ENCODE measurements at regions not wholly inside any gene's neighbourhood (a gene's known extent, or its start where the extent isn't known, plus 50 kb on each side); places are given as distances from the start of the nearest gene placed in this dataset.

DNA sequence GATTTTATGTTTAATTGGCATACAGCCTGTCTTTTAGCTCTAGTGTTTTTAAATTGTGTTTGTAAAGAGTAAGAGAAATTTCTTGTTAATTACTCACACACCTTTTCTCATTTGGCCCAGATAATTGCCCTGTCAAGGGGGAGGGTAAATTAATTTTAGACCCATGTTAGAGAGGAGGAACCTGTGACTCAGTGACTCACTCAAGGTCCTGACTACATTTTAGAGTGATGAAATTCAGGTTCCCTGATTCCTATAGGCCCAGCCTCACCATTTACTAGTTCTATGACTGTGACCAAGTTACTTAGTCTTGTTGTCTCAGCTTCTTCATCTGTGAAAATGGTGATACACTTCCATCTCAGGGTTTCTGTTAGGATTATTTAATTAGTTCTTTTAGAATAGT is 125.2 kb upstream of the DPH6 start:
- H3K9me2 ChIP-seq (ENCODE audit: insufficient read depth, low read length): no peaks in the 10 kb centered on the region
- H3K27ac ChIP-seq (ENCODE audit: low read length): no peak overlapping the region
- no peak overlapping the region for H3K4me2 ChIP-seq (ENCODE audit: low read length)
- H2AFZ ChIP-seq (ENCODE audit: low read depth, low read length): no peak overlapping the region
- H3K36me3 ChIP-seq (ENCODE audit: insufficient read depth, low read length): no peaks in the 10 kb centered on the region
- no peaks in the 10 kb centered on the region for H4K20me1 ChIP-seq (ENCODE audit: insufficient read depth)
- H3K79me2 ChIP-seq (replicated peaks; ENCODE audit: insufficient read depth, low read length): no peaks in the 10 kb centered on the region
- H3F3A ChIP-seq (ENCODE audit: insufficient read depth, low read length, poor library complexity, severe bottlenecking): no peaks in the 10 kb centered on the region
- no peaks in the 10 kb centered on the region for H3K9me3 ChIP-seq (ENCODE audit: low read length)
- no peaks in the 10 kb centered on the region for H3K27me3 ChIP-seq (ENCODE audit: insufficient read depth, low read depth, low read length)
- no peak overlapping the region for H3K9ac ChIP-seq (ENCODE audit: low read length)
- H3K4me3 ChIP-seq (ENCODE audit: low read length): no peak overlapping the region
- no peak for TF ChIP-seq EZH2 (IDR thresholded peaks at IDR 0.05; ENCODE audit: borderline replicate concordance, insufficient read depth, low read length, poor library complexity, severe bottlenecking)
- TF ChIP-seq EP300 (conservative IDR thresholded peaks at IDR 0.05; ENCODE audit: poor library complexity, severe bottlenecking): no peak
- TF ChIP-seq, protein P1, sequence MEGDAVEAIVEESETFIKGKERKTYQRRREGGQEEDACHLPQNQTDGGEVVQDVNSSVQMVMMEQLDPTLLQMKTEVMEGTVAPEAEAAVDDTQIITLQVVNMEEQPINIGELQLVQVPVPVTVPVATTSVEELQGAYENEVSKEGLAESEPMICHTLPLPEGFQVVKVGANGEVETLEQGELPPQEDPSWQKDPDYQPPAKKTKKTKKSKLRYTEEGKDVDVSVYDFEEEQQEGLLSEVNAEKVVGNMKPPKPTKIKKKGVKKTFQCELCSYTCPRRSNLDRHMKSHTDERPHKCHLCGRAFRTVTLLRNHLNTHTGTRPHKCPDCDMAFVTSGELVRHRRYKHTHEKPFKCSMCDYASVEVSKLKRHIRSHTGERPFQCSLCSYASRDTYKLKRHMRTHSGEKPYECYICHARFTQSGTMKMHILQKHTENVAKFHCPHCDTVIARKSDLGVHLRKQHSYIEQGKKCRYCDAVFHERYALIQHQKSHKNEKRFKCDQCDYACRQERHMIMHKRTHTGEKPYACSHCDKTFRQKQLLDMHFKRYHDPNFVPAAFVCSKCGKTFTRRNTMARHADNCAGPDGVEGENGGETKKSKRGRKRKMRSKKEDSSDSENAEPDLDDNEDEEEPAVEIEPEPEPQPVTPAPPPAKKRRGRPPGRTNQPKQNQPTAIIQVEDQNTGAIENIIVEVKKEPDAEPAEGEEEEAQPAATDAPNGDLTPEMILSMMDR (IDR thresholded peaks at IDR 0.05; ENCODE audit: poor library complexity, severe bottlenecking): no peak
- no peak for TF ChIP-seq MXI1 (conservative IDR thresholded peaks at IDR 0.05; ENCODE audit: poor library complexity, severe bottlenecking)
- TF ChIP-seq RAD21 (conservative IDR thresholded peaks at IDR 0.05): no peak
- no peak for TF ChIP-seq SMC3 (conservative IDR thresholded peaks at IDR 0.05; ENCODE audit: poor library complexity)
- no peak for TF ChIP-seq POLR2AphosphoS5 (IDR thresholded peaks at IDR 0.05)
- no peak for TF ChIP-seq TAF1 (IDR thresholded peaks at IDR 0.05; ENCODE audit: low read depth)
- TF ChIP-seq, protein P2, sequence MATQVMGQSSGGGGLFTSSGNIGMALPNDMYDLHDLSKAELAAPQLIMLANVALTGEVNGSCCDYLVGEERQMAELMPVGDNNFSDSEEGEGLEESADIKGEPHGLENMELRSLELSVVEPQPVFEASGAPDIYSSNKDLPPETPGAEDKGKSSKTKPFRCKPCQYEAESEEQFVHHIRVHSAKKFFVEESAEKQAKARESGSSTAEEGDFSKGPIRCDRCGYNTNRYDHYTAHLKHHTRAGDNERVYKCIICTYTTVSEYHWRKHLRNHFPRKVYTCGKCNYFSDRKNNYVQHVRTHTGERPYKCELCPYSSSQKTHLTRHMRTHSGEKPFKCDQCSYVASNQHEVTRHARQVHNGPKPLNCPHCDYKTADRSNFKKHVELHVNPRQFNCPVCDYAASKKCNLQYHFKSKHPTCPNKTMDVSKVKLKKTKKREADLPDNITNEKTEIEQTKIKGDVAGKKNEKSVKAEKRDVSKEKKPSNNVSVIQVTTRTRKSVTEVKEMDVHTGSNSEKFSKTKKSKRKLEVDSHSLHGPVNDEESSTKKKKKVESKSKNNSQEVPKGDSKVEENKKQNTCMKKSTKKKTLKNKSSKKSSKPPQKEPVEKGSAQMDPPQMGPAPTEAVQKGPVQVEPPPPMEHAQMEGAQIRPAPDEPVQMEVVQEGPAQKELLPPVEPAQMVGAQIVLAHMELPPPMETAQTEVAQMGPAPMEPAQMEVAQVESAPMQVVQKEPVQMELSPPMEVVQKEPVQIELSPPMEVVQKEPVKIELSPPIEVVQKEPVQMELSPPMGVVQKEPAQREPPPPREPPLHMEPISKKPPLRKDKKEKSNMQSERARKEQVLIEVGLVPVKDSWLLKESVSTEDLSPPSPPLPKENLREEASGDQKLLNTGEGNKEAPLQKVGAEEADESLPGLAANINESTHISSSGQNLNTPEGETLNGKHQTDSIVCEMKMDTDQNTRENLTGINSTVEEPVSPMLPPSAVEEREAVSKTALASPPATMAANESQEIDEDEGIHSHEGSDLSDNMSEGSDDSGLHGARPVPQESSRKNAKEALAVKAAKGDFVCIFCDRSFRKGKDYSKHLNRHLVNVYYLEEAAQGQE (IDR thresholded peaks at IDR 0.05; ENCODE audit: borderline replicate concordance): no peak

DNA sequence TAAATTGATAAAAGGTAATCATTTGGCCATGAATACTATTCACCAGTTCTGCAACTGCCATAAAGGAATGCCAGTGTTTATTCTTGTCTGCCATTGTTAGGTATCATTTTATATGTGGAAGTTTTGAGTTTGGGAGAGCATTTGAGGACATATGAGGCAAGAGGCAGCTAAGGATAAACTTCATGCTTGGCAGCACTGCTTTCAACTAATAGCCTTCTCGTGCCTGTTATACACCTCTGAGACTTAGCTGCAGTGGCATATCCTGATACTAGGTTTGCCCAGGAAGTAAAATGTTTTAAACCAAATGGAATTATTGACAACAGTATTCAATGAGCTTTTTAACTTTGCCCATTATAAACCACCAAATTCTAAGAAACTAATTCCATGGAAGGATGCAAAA is 126.0 kb upstream of the DPH6 start:
- Histone ChIP-seq H3K27ac (ENCODE audit: low read length) (no peak overlapping the region), H3K27me3 (ENCODE audit: insufficient read depth, low read depth, low read length) (no peaks in the 10 kb centered on the region), H3K79me2 (replicated peaks; ENCODE audit: insufficient read depth, low read length) (no peaks in the 10 kb centered on the region), H3F3A (ENCODE audit: insufficient read depth, low read length, poor library complexity, severe bottlenecking) (no peaks in the 10 kb centered on the region), H2AFZ (ENCODE audit: low read depth, low read length) (no peak overlapping the region), H4K20me1 (ENCODE audit: insufficient read depth) (no peaks in the 10 kb centered on the region), H3K36me3 (ENCODE audit: insufficient read depth, low read length) (no peaks in the 10 kb centered on the region), H3K4me2 (ENCODE audit: low read length) (no peak overlapping the region), H3K9me3 (ENCODE audit: low read length) (no peaks in the 10 kb centered on the region), H3K4me3 (ENCODE audit: low read length) (no peak overlapping the region), H3K9ac (ENCODE audit: low read length) (no peak overlapping the region), H3K9me2 (ENCODE audit: insufficient read depth, low read length) (no peaks in the 10 kb centered on the region)
- TF ChIP-seq SMC3 (conservative IDR thresholded peaks at IDR 0.05; ENCODE audit: poor library complexity) (no peak), TAF1 (IDR thresholded peaks at IDR 0.05; ENCODE audit: low read depth) (no peak), EP300 (conservative IDR thresholded peaks at IDR 0.05; ENCODE audit: poor library complexity, severe bottlenecking) (no peak), EZH2 (IDR thresholded peaks at IDR 0.05; ENCODE audit: borderline replicate concordance, insufficient read depth, low read length, poor library complexity, severe bottlenecking) (no peak), RAD21 (conservative IDR thresholded peaks at IDR 0.05) (no peak), MXI1 (conservative IDR thresholded peaks at IDR 0.05; ENCODE audit: poor library complexity, severe bottlenecking) (no peak), POLR2AphosphoS5 (IDR thresholded peaks at IDR 0.05) (no peak)
- TF ChIP-seq, protein P1 (IDR thresholded peaks at IDR 0.05; ENCODE audit: poor library complexity, severe bottlenecking): no peak
- TF ChIP-seq, protein P2 (IDR thresholded peaks at IDR 0.05; ENCODE audit: borderline replicate concordance): no peak

Measured in neural cell (in vitro differentiated cells).